ENCODE measurements at regions not wholly inside any gene's neighbourhood (a gene's known extent, or its start where the extent isn't known, plus 50 kb on each side); places are given as distances from the start of the nearest gene placed in this dataset.
"Not testable (repeated sequence)": the region's sequence is repeated elsewhere in the genome, so short reads cannot be mapped to it uniquely, and the experiment has no call there.

DNA sequence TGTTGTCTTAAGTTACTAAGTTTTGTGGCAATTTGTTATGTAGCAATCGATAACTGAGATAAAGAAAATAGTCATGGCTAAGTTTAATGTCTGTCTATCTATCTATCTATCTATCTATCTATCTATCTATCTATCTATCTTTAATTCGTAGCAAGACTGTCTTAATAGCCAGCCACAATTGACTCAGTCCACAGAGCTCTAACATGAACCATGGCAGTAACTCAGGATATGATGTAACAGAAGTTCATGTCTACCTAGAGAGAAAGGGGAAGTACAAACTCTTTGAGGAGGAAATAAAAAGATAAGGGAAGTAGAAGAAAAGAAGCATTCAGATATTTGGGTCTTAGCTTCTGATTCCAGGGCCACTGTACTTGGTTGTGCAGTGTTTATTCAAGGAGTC is 61.5 kb upstream of the FNDC3B start:
- no peak for DNase-seq (ENCODE audit: low read depth in 4 of 4, low spot score in 2 of 4)

- DNase-seq (ENCODE audit: low read depth in 4 of 4, low spot score in 2 of 4): no peak
These were observed 61.0 kb upstream of the FNDC3B start for GRCh38 chr3:171978390-171978789.

DNA sequence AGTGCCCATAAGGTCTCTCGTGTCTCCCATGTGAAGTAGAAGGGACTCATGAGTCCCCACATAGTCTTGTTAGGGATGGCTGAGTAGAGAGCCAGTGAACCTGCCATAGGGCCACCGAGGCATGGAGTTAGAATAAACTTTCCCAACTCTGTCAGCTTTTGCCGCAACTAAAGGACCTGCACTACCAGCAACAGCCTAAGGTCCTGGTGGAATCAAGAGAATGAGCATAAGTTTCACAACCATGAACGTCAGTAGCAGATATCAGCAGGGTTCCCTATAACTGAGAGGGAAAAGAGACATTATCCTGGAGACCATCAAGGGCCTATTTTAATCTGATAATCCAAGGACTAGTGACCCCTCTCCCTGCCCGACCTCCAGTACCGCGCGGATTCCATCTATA is 60.3 kb upstream of the FNDC3B start:
- DNase-seq (ENCODE audit: low read depth in 4 of 4, low spot score in 2 of 4): no peak

GRCh38 chr3:171980578-171981270 is 58.7 kb upstream of the FNDC3B start:
- no peak for DNase-seq (ENCODE audit: low read depth in 4 of 4, low spot score in 2 of 4)

- DNase-seq (ENCODE audit: low read depth in 4 of 4, low spot score in 2 of 4): no peak
These were observed 58.1 kb upstream of the FNDC3B start for GRCh38 chr3:171981271-171981605.

- no peak for DNase-seq (ENCODE audit: low read depth in 4 of 4, low spot score in 2 of 4)
These were observed 56.5 kb upstream of the FNDC3B start for GRCh38 chr3:171982828-171983227.

DNA sequence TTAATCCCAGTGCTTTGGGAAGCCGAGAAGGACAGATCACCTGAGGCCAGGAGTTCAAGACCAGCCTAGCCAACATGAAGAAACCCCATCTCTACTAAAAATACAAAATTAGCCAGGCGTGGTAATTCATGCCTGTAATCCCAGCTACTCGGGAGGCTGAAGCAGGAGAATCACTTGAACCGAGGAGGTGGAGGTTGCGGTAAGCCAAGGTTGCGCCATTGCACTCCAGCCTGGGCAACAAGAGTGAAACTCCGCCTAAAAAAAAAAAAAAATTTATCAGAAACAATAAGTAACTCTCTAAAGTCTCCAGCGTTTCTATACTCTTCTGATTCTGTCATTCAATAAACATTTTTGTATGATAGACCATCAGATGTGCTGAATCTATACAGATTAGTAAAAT is 55.7 kb upstream of the FNDC3B start:
- not testable (repeated sequence) for DNase-seq (ENCODE audit: low read depth in 4 of 4, low spot score in 2 of 4)

- no peak for DNase-seq (ENCODE audit: low read depth in 4 of 4, low spot score in 2 of 4)
These were observed 54.5 kb upstream of the FNDC3B start for GRCh38 chr3:171984883-171985282.

GRCh38 chr3:171986176-171986575 is 53.2 kb upstream of the FNDC3B start:
- DNase-seq (ENCODE audit: low read depth in 4 of 4, low spot score in 2 of 4): no peak

DNA sequence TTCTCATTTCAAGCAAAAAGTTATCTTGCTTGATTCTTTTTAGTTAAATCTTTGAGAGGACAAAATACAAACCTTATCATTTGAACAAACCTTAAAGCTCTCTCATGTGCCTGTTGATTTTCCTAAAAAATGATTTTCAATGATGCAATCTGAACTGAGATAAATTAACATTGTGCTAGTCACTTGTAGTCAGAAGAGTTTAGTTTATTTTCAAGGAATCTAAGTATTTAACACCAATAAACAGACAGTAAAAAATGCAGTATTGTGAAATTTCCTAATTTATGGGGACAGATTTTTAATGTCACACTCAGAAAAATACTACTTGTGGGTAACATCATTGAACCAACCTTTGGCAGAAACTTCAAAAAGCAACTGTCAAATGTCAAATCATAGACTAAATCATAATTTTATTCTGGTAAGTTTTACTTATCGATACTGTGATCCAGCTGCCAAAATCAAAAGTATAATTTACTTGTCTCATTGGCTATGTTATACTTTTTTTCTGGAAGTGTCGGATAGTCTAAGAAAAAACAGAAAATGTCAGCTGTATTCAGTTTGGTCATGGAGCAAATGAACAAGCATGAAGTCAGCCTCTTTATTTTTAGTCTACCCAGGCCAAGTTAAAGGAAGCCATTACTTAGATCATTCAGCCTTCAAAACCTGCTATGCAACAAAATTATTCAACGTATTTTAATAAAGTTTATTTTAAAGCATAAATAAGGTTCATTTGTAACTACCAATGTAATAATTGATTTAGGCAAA is 52.4 kb upstream of the FNDC3B start:
- no peak for DNase-seq (ENCODE audit: low read depth in 4 of 4, low spot score in 2 of 4)

Data from left renal cortex interstitium (tissue), 4 donors.